ENCODE measurements at regions not wholly inside any gene's neighbourhood (a gene's known extent, or its start where the extent isn't known, plus 50 kb on each side); places are given as distances from the start of the nearest gene placed in this dataset.
"Not testable (repeated sequence)": the region's sequence is repeated elsewhere in the genome, so short reads cannot be mapped to it uniquely, and the experiment has no call there.

GRCh38 chr3:20421-20820 lies 176.1 kb upstream of the CHL1 start:
- Histone ChIP-seq H3K79me2 (ENCODE audit: control insufficient read depth, low read length) (no peaks in the 10 kb centered on the region), H4K20me1 (ENCODE audit: control insufficient read depth, insufficient read depth, low read depth, low read length) (no peaks in the 10 kb centered on the region), H3K4me1 (ENCODE audit: control insufficient read depth, low read length) (no peaks in the 10 kb centered on the region), H3K4me3 (ENCODE audit: low read length) (no peak overlapping the region), H3K27ac (ENCODE audit: low read depth, low read length) (no peak overlapping the region), H3K27me3 (ENCODE audit: control insufficient read depth, low read length) (no peaks in the 10 kb centered on the region), H3K4me2 (ENCODE audit: low read length) (no peak overlapping the region), H3K9me3 (ENCODE audit: control insufficient read depth, insufficient read depth, low read length) (no peaks in the 10 kb centered on the region), H3K9me2 (replicated peaks; ENCODE audit: control insufficient read depth, low read length) (no peaks in the 10 kb centered on the region), H3K36me3 (ENCODE audit: control insufficient read depth, low read length) (no peaks in the 10 kb centered on the region), H3F3A (ENCODE audit: control insufficient read depth, insufficient read depth) (no peaks in the 10 kb centered on the region)
- TF ChIP-seq CTCF (IDR thresholded peaks at IDR 0.05; ENCODE audit: low read depth, low read length, poor library complexity, severe bottlenecking): no peak
- no peak for TF ChIP-seq EZH2phosphoT487 (IDR thresholded peaks at IDR 0.05; ENCODE audit: borderline replicate concordance, low read length)

DNA sequence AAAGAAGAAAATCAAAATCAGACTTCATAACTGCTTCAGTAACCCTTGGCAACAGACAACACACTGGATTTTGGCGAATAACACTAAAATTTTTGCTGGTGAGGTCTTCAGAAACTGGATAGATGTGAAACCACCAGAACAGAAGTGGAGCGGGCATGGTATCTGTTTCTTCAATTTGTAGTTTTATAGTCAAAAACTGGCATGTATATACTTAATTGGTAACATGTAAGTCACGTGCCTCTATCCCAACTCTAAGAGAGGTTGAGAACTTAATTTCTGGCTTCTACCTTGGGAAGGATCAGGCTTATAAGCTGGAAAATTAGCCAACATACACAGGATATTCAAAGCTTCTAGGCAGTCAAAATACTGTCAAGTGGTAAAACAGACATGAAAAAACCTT lies 172.6 kb upstream of the CHL1 start:
- Histone ChIP-seq H4K20me1 (ENCODE audit: control insufficient read depth, insufficient read depth, low read depth, low read length) (no peaks in the 10 kb centered on the region), H3K9me3 (ENCODE audit: control insufficient read depth, insufficient read depth, low read length) (no peaks in the 10 kb centered on the region), H3K4me2 (ENCODE audit: low read length) (no peak overlapping the region), H3K36me3 (ENCODE audit: control insufficient read depth, low read length) (no peaks in the 10 kb centered on the region), H3F3A (ENCODE audit: control insufficient read depth, insufficient read depth) (no peaks in the 10 kb centered on the region), H3K9me2 (replicated peaks; ENCODE audit: control insufficient read depth, low read length) (no peaks in the 10 kb centered on the region), H3K79me2 (ENCODE audit: control insufficient read depth, low read length) (no peaks in the 10 kb centered on the region), H3K27me3 (ENCODE audit: control insufficient read depth, low read length) (no peaks in the 10 kb centered on the region), H3K27ac (ENCODE audit: low read depth, low read length) (no peak overlapping the region), H3K4me1 (ENCODE audit: control insufficient read depth, low read length) (no peaks in the 10 kb centered on the region), H3K4me3 (ENCODE audit: low read length) (no peak overlapping the region)
- no peak for TF ChIP-seq EZH2phosphoT487 (IDR thresholded peaks at IDR 0.05; ENCODE audit: borderline replicate concordance, low read length)
- TF ChIP-seq CTCF (IDR thresholded peaks at IDR 0.05; ENCODE audit: low read depth, low read length, poor library complexity, severe bottlenecking): no peak

DNA sequence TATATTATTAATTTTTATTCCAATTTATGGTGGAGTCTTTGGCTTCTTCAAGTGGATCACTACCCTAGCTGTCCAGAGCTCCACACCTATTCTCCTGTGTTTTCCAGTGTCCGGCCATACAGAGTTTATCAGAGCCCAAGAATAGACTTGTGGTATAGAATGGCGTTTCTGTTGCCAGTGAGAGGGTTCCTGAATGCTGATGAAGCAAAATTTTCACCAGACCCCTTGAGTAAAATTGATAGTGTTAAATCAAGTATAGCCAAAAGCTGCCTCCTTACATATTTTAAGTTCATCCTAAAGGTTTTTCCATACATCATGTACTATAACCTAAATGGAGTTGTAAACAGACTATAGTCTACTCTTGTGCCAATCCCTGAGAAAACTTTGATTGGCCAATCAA lies 171.5 kb upstream of the CHL1 start:
- TF ChIP-seq EZH2phosphoT487 (IDR thresholded peaks at IDR 0.05; ENCODE audit: borderline replicate concordance, low read length) (no peak), CTCF (IDR thresholded peaks at IDR 0.05; ENCODE audit: low read depth, low read length, poor library complexity, severe bottlenecking) (no peak)
- Histone ChIP-seq H4K20me1 (ENCODE audit: control insufficient read depth, insufficient read depth, low read depth, low read length) (no peaks in the 10 kb centered on the region), H3K9me3 (ENCODE audit: control insufficient read depth, insufficient read depth, low read length) (no peaks in the 10 kb centered on the region), H3K9me2 (replicated peaks; ENCODE audit: control insufficient read depth, low read length) (no peaks in the 10 kb centered on the region), H3K79me2 (ENCODE audit: control insufficient read depth, low read length) (no peaks in the 10 kb centered on the region), H3K36me3 (ENCODE audit: control insufficient read depth, low read length) (no peaks in the 10 kb centered on the region), H3K4me3 (ENCODE audit: low read length) (no peak overlapping the region), H3K4me1 (ENCODE audit: control insufficient read depth, low read length) (no peaks in the 10 kb centered on the region), H3K27me3 (ENCODE audit: control insufficient read depth, low read length) (no peaks in the 10 kb centered on the region), H3K27ac (ENCODE audit: low read depth, low read length) (no peak overlapping the region), H3F3A (ENCODE audit: control insufficient read depth, insufficient read depth) (no peaks in the 10 kb centered on the region), H3K4me2 (ENCODE audit: low read length) (no peak overlapping the region)

DNA sequence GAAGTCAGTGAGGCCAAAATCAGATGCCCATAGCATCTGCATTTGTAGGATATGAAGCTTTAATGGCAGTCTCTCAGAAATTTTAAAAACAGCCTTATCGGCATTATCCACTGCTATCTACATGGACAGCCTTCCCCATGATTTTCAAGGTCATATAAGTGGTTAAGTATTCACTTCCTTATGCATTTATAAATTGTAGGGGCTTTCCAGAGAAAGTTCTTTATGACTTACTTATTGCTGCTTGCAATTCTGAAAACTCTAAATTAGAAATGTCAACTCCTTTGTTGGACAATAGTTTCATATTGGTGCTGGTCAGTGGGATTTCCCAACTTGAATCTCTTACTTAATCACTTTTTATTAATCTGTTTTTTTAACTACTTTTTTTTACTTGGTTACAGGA lies 160.6 kb upstream of the CHL1 start:
- not testable (repeated sequence) for H3K36me3 ChIP-seq (ENCODE audit: control insufficient read depth, low read length); H3K4me1 ChIP-seq (ENCODE audit: control insufficient read depth, low read length); H3K27ac ChIP-seq (ENCODE audit: low read depth, low read length); H3K4me2 ChIP-seq (ENCODE audit: low read length); H3K9me3 ChIP-seq (ENCODE audit: control insufficient read depth, insufficient read depth, low read length); H3K4me3 ChIP-seq (ENCODE audit: low read length); H4K20me1 ChIP-seq (ENCODE audit: control insufficient read depth, insufficient read depth, low read depth, low read length); H3K9me2 ChIP-seq (replicated peaks; ENCODE audit: control insufficient read depth, low read length); H3K79me2 ChIP-seq (ENCODE audit: control insufficient read depth, low read length); H3F3A ChIP-seq (ENCODE audit: control insufficient read depth, insufficient read depth); H3K27me3 ChIP-seq (ENCODE audit: control insufficient read depth, low read length)
